GM04503 (cell line): ENCODE measurements at regions not wholly inside any gene's neighbourhood (a gene's known extent, or its start where the extent isn't known, plus 50 kb on each side); places are given as distances from the start of the nearest gene placed in this dataset.
"Not testable (repeated sequence)": the region's sequence is repeated elsewhere in the genome, so short reads cannot be mapped to it uniquely, and the experiment has no call there.

Experiments
- DNase-seq: peaks from one replicate; pipeline ENCODE4 v3.0.0-alpha.2; 2012; ENCODE audit warnings: low read depth

GRCh38 chr15:36177590-36178302 is 401.7 kb upstream of the CDIN1 start:
- peak; percentile 49 for DNase-seq

GRCh38 chr15:36178303-36178633 is 401.2 kb upstream of the CDIN1 start:
- DNase-seq, result no peak

GRCh38 chr15:36183201-36183600 is 396.2 kb upstream of the CDIN1 start:
- no peak for DNase-seq

- DNase-seq, result no peak
These were observed 394.0 kb upstream of the CDIN1 start for GRCh38 chr15:36185438-36185837.

GRCh38 chr15:36185845-36186244 is 393.6 kb upstream of the CDIN1 start:
- no peak for DNase-seq

GRCh38 chr15:36186376-36186775 is 393.1 kb upstream of the CDIN1 start:
- no peak for DNase-seq

GRCh38 chr15:36191459-36191858 is 388.0 kb upstream of the CDIN1 start:
- DNase-seq, result no peak

- DNase-seq, result not testable (repeated sequence)
These were observed 383.9 kb upstream of the CDIN1 start for GRCh38 chr15:36195361-36196007.

- DNase-seq, result no peak
These were observed 370.4 kb upstream of the CDIN1 start for GRCh38 chr15:36208868-36209582.

GRCh38 chr15:36210426-36210825 is 369.0 kb upstream of the CDIN1 start:
- DNase-seq, result no peak

GRCh38 chr15:36218322-36218721 is 361.1 kb upstream of the CDIN1 start:
- DNase-seq, result no peak

GRCh38 chr15:36218991-36219390 is 360.4 kb upstream of the CDIN1 start:
- DNase-seq, result no peak

GRCh38 chr15:36221992-36222391 is 357.4 kb upstream of the CDIN1 start:
- DNase-seq, result no peak

- no peak for DNase-seq
These were observed 348.6 kb upstream of the CDIN1 start for GRCh38 chr15:36230776-36231175.

- no peak for DNase-seq
These were observed 346.9 kb upstream of the CDIN1 start for GRCh38 chr15:36232491-36232890.

GRCh38 chr15:36234743-36235142 is 344.7 kb upstream of the CDIN1 start:
- no peak for DNase-seq

- no peak for DNase-seq
These were observed 344.3 kb upstream of the CDIN1 start for GRCh38 chr15:36235173-36235572.

- no peak for DNase-seq
These were observed 339.9 kb upstream of the CDIN1 start for GRCh38 chr15:36239509-36239908.

- DNase-seq, result no peak
These were observed 328.0 kb upstream of the CDIN1 start for GRCh38 chr15:36251450-36251849.

- no peak for DNase-seq
These were observed 327.2 kb upstream of the CDIN1 start for GRCh38 chr15:36252146-36252711.

GRCh38 chr15:36254426-36254825 is 325.0 kb upstream of the CDIN1 start:
- DNase-seq, result no peak

- no peak for DNase-seq
These were observed 323.0 kb upstream of the CDIN1 start for GRCh38 chr15:36256404-36256807.

GRCh38 chr15:36263666-36264065 is 315.8 kb upstream of the CDIN1 start:
- no peak for DNase-seq
